GM23338 (cell line): ENCODE measurements at regions not wholly inside any gene's neighbourhood (a gene's known extent, or its start where the extent isn't known, plus 50 kb on each side); places are given as distances from the start of the nearest gene placed in this dataset.

Source experiments
- ATAC-seq: fragments of 200-7000 bp; cut with Tn5 transposase; 3 replicates; pipeline ENCODE4 v1.9.1; 2020
- DNase-seq: peaks from one replicate; pipeline ENCODE4 v3.0.0-alpha.2; 2015; ENCODE audit warnings: low spot score
- H2AFZ ChIP-seq: fragments of 200-600 bp; sonication (generic); 2 replicates; pipeline ENCODE4 v1.8.0; 2016; ENCODE audit warnings: antibody characterized with exemption, mild to moderate bottlenecking, moderate library complexity
- H3F3A ChIP-seq: fragments of 200-600 bp; sonication (generic); replicated peaks from 2 replicates; pipeline ENCODE4 v1.8.0; 2017; ENCODE audit warnings: antibody characterized with exemption, mixed run types, low read depth
- H3K27ac ChIP-seq: fragments of 200-600 bp; sonication (generic); 2 replicates; pipeline ENCODE4 v1.6.1; 2016; ENCODE audit warnings: low read depth
- H3K27me3 ChIP-seq: fragments of 200-600 bp; sonication (generic); 2 replicates; pipeline ENCODE4 v1.8.0; 2016; ENCODE audit warnings: mild to moderate bottlenecking, mixed run types, moderate library complexity; ENCODE audit not compliant: insufficient read depth
- H3K36me3 ChIP-seq: fragments of 200-600 bp; sonication (generic); 2 replicates; pipeline ENCODE4 v1.8.0; 2016; ENCODE audit warnings: mild to moderate bottlenecking; ENCODE audit not compliant: insufficient read depth
- H3K4me1 ChIP-seq: fragments of 200-600 bp; sonication (generic); 2 replicates; pipeline ENCODE4 v1.8.0; 2016; ENCODE audit warnings: mild to moderate bottlenecking, moderate library complexity; ENCODE audit not compliant: insufficient read depth
- H3K4me2 ChIP-seq: fragments of 200-600 bp; sonication (generic); 2 replicates; pipeline ENCODE4 v1.7.1; 2017; ENCODE audit warnings: mixed run types
- H3K4me3 ChIP-seq: fragments of 200-600 bp; sonication (generic); 2 replicates; pipeline ENCODE4 v1.6.1; 2016; ENCODE audit warnings: mixed run types
- H3K79me2 ChIP-seq: fragments of 200-600 bp; sonication (generic); replicated peaks from 2 replicates; pipeline ENCODE4 v1.8.0; 2017; ENCODE audit warnings: mild to moderate bottlenecking; ENCODE audit not compliant: insufficient read depth
- H3K9me2 ChIP-seq: fragments of 200-600 bp; sonication (generic); 2 replicates; pipeline ENCODE4 v1.8.0; 2017; ENCODE audit not compliant: insufficient read depth
- H4K20me1 ChIP-seq: fragments of 200-600 bp; sonication (generic); replicated peaks from 2 replicates; pipeline ENCODE4 v1.8.0; 2017; ENCODE audit warnings: mild to moderate bottlenecking; ENCODE audit not compliant: insufficient read depth
- H3K27ac Mint-ChIP-seq: 2 replicates; pipeline ENCODE4 v1.8.0; 2020; ENCODE audit warnings: inconsistent platforms, mild to moderate bottlenecking, moderate library complexity, mixed read lengths
- H3K27me3 Mint-ChIP-seq: 3 replicates; pipeline ENCODE4 v1.8.0; 2022; ENCODE audit warnings: low read depth, mild to moderate bottlenecking, moderate library complexity, mixed read lengths, inconsistent platforms; ENCODE audit not compliant: insufficient read depth, poor library complexity
- H3K36me3 Mint-ChIP-seq: 3 replicates; pipeline ENCODE4 v1.8.0; 2021; ENCODE audit warnings: low read depth, mild to moderate bottlenecking, inconsistent platforms, moderate library complexity, mixed read lengths
- H3K4me1 Mint-ChIP-seq: 3 replicates; pipeline ENCODE4 v1.8.0; 2020; ENCODE audit warnings: mild to moderate bottlenecking, inconsistent platforms, mixed read lengths
- H3K4me3 Mint-ChIP-seq: 3 replicates; pipeline ENCODE4 v1.8.0; 2021; ENCODE audit warnings: moderate library complexity, mild to moderate bottlenecking, inconsistent platforms, mixed read lengths
- H3K9me3 Mint-ChIP-seq: 3 replicates; pipeline ENCODE4 v1.8.0; 2020; ENCODE audit warnings: moderate library complexity, mild to moderate bottlenecking, inconsistent platforms, mixed read lengths
- CREB1 ChIP-seq: fragments of 250-450 bp; sonication (Bioruptor Pico); IDR thresholded peaks from 2 replicates; pipeline ENCODE4 v1.5.0; 2020; ENCODE audit warnings: low read depth, mild to moderate bottlenecking, moderate library complexity
- EZH2 ChIP-seq: fragments of 200-600 bp; sonication (generic); IDR thresholded peaks from one replicate; pipeline ENCODE4 v1.8.0; 2017; ENCODE audit warnings: antibody characterized with exemption, mild to moderate bottlenecking, low read depth; ENCODE audit not compliant: unreplicated experiment
- EZH2phosphoT487 ChIP-seq: fragments of 200-600 bp; sonication (generic); IDR thresholded peaks from one replicate; pipeline ENCODE4 v1.8.1; 2018; ENCODE audit warnings: antibody characterized with exemption; ENCODE audit not compliant: unreplicated experiment
- JUNB ChIP-seq: IDR thresholded peaks from one replicate; pipeline ENCODE4 v1.6.1; 2016; ENCODE audit warnings: antibody characterized with exemption; ENCODE audit not compliant: unreplicated experiment
- NANOG ChIP-seq: IDR thresholded peaks from 2 replicates; pipeline ENCODE4 v1.6.1; 2016; ENCODE audit warnings: antibody characterized with exemption, borderline replicate concordance
- POLR2AphosphoS5 ChIP-seq: IDR thresholded peaks from 2 replicates; pipeline ENCODE4 v1.6.1; 2016; ENCODE audit warnings: antibody characterized with exemption, low read depth
- STAT1 ChIP-seq: IDR thresholded peaks from one replicate; pipeline ENCODE4 v1.6.1; 2016; ENCODE audit warnings: antibody characterized with exemption; ENCODE audit not compliant: unreplicated experiment
- ZNF114 ChIP-seq: fragments of 250-450 bp; sonication (Bioruptor Pico); IDR thresholded peaks from 2 replicates; pipeline ENCODE4 v1.5.0; 2020; ENCODE audit warnings: mild to moderate bottlenecking, moderate library complexity
- ZNF331 ChIP-seq: fragments of 250-450 bp; sonication (Bioruptor Pico); IDR thresholded peaks from 2 replicates; pipeline ENCODE4 v1.5.0; 2020; ENCODE audit warnings: low read depth, mild to moderate bottlenecking, moderate library complexity
- TF ChIP-seq, protein P1 (sequence below): IDR thresholded peaks from 2 replicates; pipeline ENCODE4 v1.6.1; 2016; ENCODE audit warnings: antibody characterized with exemption
- TF ChIP-seq, protein P2 (sequence below), 2 experiments: fragments of 200-600 bp in 1 of 2; sonication (generic) in 1 of 2; conservative IDR thresholded peaks; 2 replicates each; pipeline versions ENCODE4 v1.5.1 to v1.6.1; 2016 to 2017; ENCODE audit warnings: antibody characterized with exemption in 2 of 2, low read depth in 2 of 2, mild to moderate bottlenecking in 2 of 2, moderate library complexity in 1 of 2
- TF ChIP-seq, protein P3 (sequence below): IDR thresholded peaks from one replicate; pipeline ENCODE4 v1.6.1; 2018; ENCODE audit warnings: antibody characterized with exemption; ENCODE audit not compliant: unreplicated experiment
- TF ChIP-seq, protein P4 (sequence below): fragments of 250-450 bp; sonication (Bioruptor Pico); IDR thresholded peaks from 2 replicates; pipeline ENCODE4 v1.5.0; 2020; ENCODE audit warnings: mild to moderate bottlenecking, moderate library complexity

DNA sequence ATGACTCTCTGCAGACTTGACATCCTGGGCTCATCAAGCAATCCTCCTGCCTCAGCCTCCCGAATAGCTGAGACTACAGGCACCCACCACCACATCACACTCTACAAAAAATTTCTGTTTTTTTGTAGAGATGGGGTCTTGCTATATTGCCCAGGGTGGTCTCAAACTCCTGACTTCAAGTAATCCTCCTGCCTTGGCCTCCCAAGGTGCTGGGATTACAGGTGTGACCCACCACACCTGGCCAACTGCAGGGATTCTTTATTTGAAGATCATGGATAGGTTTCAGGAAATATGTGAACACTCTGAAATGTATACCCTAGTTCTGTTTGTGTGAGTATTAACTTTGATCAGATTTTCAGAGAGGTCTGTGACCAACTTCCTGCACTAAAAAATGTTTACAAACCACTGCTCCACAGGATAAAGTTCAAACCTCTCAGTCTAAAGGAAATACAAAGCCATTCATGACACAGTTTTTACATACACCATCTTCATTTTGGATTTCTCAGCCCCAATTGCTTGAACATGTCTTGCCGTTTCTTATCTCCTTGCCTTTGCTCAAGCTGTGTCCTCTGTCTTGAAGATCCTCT, 252.3 kb upstream of the FGGY start:
- Histone ChIP-seq H3K4me1 (no peaks in the 10 kb centered on the region), H3K27ac (no peak overlapping the region), H4K20me1 (no peaks in the 10 kb centered on the region), H3K79me2 (no peaks in the 10 kb centered on the region), H2AFZ (no peak overlapping the region), H3K4me3 (no peak overlapping the region), H3K36me3 (0 out of 2 replicates have a peak, but pooled peaks cover 3% of the 10 kb centered on the region), H3K27me3 (no peaks in the 10 kb centered on the region), H3K4me2 (no peak overlapping the region), H3K9me2 (0 out of 2 replicates have a peak, but pooled peaks cover 9% of the 10 kb centered on the region), H3F3A (no peaks in the 10 kb centered on the region)
- Mint-ChIP-seq H3K4me3 (no peak overlapping the region), H3K36me3 (peaks cover 6% of the 10 kb centered on the region; the same call in 2 of the 3 replicates), H3K9me3 (peaks cover 2% of the 10 kb centered on the region; the same call in 1 of the 3 replicates), H3K27me3 (peaks cover 7% of the 10 kb centered on the region), H3K27ac (no peak overlapping the region), H3K4me1 (peaks cover 5% of the 10 kb centered on the region)
- DNase-seq (no peak), ATAC-seq (no peak)
- TF ChIP-seq EZH2phosphoT487 (no peak), NANOG (no peak), ZNF114 (CRISPR knock-in tag) (no peak), STAT1 (no peak), JUNB (no peak), ZNF331 (CRISPR knock-in tag) (no peak), EZH2 (no peak), CREB1 (no peak), POLR2AphosphoS5 (no peak)
- TF ChIP-seq, protein P1, sequence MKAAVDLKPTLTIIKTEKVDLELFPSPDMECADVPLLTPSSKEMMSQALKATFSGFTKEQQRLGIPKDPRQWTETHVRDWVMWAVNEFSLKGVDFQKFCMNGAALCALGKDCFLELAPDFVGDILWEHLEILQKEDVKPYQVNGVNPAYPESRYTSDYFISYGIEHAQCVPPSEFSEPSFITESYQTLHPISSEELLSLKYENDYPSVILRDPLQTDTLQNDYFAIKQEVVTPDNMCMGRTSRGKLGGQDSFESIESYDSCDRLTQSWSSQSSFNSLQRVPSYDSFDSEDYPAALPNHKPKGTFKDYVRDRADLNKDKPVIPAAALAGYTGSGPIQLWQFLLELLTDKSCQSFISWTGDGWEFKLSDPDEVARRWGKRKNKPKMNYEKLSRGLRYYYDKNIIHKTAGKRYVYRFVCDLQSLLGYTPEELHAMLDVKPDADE, result no peak
- TF ChIP-seq, protein P2, sequence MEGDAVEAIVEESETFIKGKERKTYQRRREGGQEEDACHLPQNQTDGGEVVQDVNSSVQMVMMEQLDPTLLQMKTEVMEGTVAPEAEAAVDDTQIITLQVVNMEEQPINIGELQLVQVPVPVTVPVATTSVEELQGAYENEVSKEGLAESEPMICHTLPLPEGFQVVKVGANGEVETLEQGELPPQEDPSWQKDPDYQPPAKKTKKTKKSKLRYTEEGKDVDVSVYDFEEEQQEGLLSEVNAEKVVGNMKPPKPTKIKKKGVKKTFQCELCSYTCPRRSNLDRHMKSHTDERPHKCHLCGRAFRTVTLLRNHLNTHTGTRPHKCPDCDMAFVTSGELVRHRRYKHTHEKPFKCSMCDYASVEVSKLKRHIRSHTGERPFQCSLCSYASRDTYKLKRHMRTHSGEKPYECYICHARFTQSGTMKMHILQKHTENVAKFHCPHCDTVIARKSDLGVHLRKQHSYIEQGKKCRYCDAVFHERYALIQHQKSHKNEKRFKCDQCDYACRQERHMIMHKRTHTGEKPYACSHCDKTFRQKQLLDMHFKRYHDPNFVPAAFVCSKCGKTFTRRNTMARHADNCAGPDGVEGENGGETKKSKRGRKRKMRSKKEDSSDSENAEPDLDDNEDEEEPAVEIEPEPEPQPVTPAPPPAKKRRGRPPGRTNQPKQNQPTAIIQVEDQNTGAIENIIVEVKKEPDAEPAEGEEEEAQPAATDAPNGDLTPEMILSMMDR (conservative IDR thresholded peaks at IDR 0.05; ENCODE audit: low read depth in 2 of 2), result no peak
- TF ChIP-seq, protein P3, sequence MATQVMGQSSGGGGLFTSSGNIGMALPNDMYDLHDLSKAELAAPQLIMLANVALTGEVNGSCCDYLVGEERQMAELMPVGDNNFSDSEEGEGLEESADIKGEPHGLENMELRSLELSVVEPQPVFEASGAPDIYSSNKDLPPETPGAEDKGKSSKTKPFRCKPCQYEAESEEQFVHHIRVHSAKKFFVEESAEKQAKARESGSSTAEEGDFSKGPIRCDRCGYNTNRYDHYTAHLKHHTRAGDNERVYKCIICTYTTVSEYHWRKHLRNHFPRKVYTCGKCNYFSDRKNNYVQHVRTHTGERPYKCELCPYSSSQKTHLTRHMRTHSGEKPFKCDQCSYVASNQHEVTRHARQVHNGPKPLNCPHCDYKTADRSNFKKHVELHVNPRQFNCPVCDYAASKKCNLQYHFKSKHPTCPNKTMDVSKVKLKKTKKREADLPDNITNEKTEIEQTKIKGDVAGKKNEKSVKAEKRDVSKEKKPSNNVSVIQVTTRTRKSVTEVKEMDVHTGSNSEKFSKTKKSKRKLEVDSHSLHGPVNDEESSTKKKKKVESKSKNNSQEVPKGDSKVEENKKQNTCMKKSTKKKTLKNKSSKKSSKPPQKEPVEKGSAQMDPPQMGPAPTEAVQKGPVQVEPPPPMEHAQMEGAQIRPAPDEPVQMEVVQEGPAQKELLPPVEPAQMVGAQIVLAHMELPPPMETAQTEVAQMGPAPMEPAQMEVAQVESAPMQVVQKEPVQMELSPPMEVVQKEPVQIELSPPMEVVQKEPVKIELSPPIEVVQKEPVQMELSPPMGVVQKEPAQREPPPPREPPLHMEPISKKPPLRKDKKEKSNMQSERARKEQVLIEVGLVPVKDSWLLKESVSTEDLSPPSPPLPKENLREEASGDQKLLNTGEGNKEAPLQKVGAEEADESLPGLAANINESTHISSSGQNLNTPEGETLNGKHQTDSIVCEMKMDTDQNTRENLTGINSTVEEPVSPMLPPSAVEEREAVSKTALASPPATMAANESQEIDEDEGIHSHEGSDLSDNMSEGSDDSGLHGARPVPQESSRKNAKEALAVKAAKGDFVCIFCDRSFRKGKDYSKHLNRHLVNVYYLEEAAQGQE, result no peak
- TF ChIP-seq, protein P4, sequence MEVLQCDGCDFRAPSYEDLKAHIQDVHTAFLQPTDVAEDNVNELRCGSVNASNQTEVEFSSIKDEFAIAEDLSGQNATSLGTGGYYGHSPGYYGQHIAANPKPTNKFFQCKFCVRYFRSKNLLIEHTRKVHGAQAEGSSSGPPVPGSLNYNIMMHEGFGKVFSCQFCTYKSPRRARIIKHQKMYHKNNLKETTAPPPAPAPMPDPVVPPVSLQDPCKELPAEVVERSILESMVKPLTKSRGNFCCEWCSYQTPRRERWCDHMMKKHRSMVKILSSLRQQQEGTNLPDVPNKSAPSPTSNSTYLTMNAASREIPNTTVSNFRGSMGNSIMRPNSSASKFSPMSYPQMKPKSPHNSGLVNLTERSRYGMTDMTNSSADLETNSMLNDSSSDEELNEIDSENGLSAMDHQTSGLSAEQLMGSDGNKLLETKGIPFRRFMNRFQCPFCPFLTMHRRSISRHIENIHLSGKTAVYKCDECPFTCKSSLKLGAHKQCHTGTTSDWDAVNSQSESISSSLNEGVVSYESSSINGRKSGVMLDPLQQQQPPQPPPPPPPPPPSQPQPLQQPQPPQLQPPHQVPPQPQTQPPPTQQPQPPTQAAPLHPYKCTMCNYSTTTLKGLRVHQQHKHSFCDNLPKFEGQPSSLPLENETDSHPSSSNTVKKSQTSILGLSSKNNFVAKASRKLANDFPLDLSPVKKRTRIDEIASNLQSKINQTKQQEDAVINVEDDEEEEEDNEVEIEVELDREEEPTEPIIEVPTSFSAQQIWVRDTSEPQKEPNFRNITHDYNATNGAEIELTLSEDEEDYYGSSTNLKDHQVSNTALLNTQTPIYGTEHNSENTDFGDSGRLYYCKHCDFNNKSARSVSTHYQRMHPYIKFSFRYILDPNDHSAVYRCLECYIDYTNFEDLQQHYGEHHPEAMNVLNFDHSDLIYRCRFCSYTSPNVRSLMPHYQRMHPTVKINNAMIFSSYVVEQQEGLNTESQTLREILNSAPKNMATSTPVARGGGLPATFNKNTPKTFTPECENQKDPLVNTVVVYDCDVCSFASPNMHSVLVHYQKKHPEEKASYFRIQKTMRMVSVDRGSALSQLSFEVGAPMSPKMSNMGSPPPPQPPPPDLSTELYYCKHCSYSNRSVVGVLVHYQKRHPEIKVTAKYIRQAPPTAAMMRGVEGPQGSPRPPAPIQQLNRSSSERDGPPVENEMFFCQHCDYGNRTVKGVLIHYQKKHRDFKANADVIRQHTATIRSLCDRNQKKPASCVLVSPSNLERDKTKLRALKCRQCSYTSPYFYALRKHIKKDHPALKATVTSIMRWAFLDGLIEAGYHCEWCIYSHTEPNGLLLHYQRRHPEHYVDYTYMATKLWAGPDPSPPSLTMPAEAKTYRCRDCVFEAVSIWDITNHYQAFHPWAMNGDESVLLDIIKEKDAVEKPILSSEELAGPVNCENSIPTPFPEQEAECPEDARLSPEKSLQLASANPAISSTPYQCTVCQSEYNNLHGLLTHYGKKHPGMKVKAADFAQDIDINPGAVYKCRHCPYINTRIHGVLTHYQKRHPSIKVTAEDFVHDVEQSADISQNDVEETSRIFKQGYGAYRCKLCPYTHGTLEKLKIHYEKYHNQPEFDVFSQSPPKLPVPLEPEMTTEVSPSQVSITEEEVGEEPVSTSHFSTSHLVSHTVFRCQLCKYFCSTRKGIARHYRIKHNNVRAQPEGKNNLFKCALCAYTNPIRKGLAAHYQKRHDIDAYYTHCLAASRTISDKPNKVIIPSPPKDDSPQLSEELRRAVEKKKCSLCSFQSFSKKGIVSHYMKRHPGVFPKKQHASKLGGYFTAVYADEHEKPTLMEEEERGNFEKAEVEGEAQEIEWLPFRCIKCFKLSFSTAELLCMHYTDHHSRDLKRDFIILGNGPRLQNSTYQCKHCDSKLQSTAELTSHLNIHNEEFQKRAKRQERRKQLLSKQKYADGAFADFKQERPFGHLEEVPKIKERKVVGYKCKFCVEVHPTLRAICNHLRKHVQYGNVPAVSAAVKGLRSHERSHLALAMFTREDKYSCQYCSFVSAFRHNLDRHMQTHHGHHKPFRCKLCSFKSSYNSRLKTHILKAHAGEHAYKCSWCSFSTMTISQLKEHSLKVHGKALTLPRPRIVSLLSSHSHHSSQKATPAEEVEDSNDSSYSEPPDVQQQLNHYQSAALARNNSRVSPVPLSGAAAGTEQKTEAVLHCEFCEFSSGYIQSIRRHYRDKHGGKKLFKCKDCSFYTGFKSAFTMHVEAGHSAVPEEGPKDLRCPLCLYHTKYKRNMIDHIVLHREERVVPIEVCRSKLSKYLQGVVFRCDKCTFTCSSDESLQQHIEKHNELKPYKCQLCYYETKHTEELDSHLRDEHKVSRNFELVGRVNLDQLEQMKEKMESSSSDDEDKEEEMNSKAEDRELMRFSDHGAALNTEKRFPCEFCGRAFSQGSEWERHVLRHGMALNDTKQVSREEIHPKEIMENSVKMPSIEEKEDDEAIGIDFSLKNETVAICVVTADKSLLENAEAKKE (CRISPR knock-in tag), result no peak
